ENCODE measurements at regions not wholly inside any gene's neighbourhood (a gene's known extent, or its start where the extent isn't known, plus 50 kb on each side); places are given as distances from the start of the nearest gene placed in this dataset.

- TF ChIP-seq EZH2 (IDR thresholded peaks at IDR 0.05; ENCODE audit: borderline replicate concordance, low read depth, low read length, poor library complexity, severe bottlenecking) (no peak), CTCF (conservative IDR thresholded peaks at IDR 0.05; ENCODE audit: low read depth, low read length) (no peak)
These were observed 132.3 kb downstream of the CCDC59 start for GRCh38 chr12:82225871-82226270.

Data from A673 (cell line).